Loucy (cell line): ENCODE measurements at regions not wholly inside any gene's neighbourhood (a gene's known extent, or its start where the extent isn't known, plus 50 kb on each side); places are given as distances from the start of the nearest gene placed in this dataset.

Source experiments
- EZH2phosphoT487 ChIP-seq: fragments of 200-600 bp; IDR thresholded peaks from 2 replicates; pipeline ENCODE4 v1.6.1; 2018; ENCODE audit warnings: antibody characterized with exemption, mild to moderate bottlenecking, moderate library complexity, borderline replicate concordance
- TF ChIP-seq, protein P1 (sequence below): fragments of 200-600 bp; sonication (generic); conservative IDR thresholded peaks from 2 replicates; pipeline ENCODE4 v1.5.1; 2014; ENCODE audit warnings: mild to moderate bottlenecking, antibody characterized with exemption, low read length

- TF ChIP-seq EZH2phosphoT487, result no peak
- TF ChIP-seq, protein P1, sequence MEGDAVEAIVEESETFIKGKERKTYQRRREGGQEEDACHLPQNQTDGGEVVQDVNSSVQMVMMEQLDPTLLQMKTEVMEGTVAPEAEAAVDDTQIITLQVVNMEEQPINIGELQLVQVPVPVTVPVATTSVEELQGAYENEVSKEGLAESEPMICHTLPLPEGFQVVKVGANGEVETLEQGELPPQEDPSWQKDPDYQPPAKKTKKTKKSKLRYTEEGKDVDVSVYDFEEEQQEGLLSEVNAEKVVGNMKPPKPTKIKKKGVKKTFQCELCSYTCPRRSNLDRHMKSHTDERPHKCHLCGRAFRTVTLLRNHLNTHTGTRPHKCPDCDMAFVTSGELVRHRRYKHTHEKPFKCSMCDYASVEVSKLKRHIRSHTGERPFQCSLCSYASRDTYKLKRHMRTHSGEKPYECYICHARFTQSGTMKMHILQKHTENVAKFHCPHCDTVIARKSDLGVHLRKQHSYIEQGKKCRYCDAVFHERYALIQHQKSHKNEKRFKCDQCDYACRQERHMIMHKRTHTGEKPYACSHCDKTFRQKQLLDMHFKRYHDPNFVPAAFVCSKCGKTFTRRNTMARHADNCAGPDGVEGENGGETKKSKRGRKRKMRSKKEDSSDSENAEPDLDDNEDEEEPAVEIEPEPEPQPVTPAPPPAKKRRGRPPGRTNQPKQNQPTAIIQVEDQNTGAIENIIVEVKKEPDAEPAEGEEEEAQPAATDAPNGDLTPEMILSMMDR, result no peak
These were observed 201.0 kb upstream of the WSCD1 start for GRCh38 chr17:5869041-5869745.
